ENCODE measurements at regions not wholly inside any gene's neighbourhood (a gene's known extent, or its start where the extent isn't known, plus 50 kb on each side); places are given as distances from the start of the nearest gene placed in this dataset.

- TF ChIP-seq CTCF (conservative IDR thresholded peaks at IDR 0.05), result no peak
- TF ChIP-seq ZFX (IDR thresholded peaks at IDR 0.05), result no peak
Observed at GRCh38 chr16:64185954-64186353, 935.9 kb downstream of the CDH11 start.

Data from C4-2B (cell line).